GM13976 (cell line): ENCODE measurements at regions not wholly inside any gene's neighbourhood (a gene's known extent, or its start where the extent isn't known, plus 50 kb on each side); places are given as distances from the start of the nearest gene placed in this dataset.

ENCODE experiments used
- DNase-seq: peaks from one replicate; pipeline ENCODE4 v3.0.0; 2012; ENCODE audit warnings: low spot score
- in situ Hi-C: fragments of 300-500 bp; cut with MboI; formaldehyde crosslinking; loops from one replicate; pipeline ENCODE4 v1.12.0; 2022; ENCODE audit warnings: low sequenced_read_pairs, mixed read lengths, inconsistent platforms; ENCODE audit not compliant: unreplicated experiment
- TF ChIP-seq, protein P1 (sequence below): IDR thresholded peaks from 2 replicates; pipeline ENCODE4 v1.5.1; 2012; ENCODE audit warnings: borderline replicate concordance, mild to moderate bottlenecking; ENCODE audit not compliant: insufficient read depth; ENCODE audit errors: extremely low read depth, missing control alignments, control extremely low read depth

DNA sequence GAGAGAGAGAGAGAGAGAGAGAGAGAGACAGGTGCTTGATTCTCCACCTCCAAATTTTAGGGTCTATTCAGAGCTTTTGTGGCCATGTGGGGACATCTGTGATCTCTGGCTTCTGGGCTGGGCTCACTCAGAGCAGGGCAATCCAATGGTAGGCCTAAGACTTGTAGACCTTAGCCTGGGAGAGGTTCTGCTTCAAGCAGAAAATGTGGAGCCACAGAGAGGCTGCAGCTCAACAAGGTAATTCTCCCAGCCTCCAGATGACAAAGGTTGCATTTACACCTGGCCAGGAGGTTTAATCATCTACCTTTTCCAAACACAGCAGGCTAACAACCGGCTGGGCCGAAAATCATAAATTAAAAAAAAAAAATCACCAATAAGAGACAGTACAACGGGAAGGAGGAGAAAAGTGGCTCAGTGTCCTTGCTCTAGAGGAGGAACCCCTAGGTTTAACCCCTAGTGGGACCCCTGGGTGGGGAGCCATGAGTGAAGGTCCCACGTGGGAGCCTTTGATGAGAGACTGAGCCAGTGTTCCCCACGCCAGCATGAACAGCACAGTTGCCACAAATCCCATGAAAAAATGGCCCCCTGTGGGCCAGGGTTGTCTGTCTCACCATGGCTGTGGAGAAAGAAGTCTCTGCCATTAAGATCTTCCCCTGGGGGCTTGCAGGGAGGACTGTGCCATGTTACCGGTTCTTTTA, 124.0 kb upstream of the GATA6 start:
- in situ Hi-C loops = no loop called here
- TF ChIP-seq, protein P1, sequence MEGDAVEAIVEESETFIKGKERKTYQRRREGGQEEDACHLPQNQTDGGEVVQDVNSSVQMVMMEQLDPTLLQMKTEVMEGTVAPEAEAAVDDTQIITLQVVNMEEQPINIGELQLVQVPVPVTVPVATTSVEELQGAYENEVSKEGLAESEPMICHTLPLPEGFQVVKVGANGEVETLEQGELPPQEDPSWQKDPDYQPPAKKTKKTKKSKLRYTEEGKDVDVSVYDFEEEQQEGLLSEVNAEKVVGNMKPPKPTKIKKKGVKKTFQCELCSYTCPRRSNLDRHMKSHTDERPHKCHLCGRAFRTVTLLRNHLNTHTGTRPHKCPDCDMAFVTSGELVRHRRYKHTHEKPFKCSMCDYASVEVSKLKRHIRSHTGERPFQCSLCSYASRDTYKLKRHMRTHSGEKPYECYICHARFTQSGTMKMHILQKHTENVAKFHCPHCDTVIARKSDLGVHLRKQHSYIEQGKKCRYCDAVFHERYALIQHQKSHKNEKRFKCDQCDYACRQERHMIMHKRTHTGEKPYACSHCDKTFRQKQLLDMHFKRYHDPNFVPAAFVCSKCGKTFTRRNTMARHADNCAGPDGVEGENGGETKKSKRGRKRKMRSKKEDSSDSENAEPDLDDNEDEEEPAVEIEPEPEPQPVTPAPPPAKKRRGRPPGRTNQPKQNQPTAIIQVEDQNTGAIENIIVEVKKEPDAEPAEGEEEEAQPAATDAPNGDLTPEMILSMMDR = no peak
- DNase-seq = no peak

DNA sequence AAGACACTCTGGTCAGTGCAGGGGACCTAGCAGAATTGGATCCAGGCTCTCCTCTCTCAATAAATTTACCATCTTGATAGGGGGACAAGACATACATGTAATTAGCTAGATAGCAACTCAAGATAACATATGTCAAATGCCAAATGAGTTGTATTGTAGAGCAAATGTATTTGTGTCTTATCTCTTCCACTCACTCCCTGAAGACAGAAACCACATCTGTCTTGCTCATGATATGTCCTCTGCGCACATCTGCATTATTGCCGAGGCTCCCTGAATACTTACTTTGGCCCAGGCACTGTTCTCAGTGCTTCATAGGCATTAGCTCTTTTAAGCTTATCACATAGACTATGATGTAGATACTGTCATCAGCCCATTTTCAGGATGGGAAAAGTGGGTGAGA, 122.9 kb upstream of the GATA6 start:
- in situ Hi-C loops = no loop called here
- TF ChIP-seq, protein P1 = no peak
- DNase-seq = no peak

DNA sequence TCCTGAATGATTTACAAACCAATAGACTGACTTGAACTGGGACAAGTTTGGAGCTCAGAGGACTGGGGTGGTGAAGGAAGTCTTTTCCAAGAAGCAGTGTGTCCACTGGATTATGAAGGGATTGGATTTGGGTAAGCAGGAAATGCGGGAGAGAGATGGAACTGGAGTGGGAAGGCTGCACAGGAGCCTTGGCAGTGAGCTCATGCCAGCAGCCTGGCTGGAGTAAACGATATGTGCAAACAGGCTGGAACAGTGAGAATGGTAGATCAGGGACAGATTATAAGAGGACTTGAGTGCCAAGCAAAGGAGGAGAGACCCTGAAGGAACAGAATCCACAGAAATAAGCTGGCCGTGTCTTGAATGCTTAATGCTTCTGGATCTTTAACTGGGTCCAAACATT, 121.9 kb upstream of the GATA6 start:
- TF ChIP-seq, protein P1 = no peak
- in situ Hi-C loops = no loop called here
- no peak for DNase-seq

DNA sequence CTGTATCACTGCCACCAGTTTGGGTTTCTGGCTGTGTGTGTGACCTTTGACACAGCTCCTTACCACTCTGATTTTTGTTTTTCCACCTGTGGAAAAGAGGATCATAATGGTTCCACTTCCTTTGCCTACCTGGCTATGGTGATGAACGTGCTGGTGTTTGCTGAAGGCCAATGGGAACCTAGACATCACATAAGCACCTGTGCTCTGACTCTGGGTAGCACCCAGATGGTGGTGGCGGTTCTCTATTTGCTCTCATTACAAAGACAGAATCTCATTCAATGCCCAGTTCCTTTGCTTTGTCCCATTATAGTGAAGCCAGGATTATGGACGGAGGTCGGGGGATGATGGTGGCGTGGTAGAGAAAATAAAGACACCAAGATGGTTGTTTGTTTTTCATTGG, 121.2 kb upstream of the GATA6 start:
- DNase-seq = no peak
- in situ Hi-C loops = no loop called here
- TF ChIP-seq, protein P1 = no peak

DNA sequence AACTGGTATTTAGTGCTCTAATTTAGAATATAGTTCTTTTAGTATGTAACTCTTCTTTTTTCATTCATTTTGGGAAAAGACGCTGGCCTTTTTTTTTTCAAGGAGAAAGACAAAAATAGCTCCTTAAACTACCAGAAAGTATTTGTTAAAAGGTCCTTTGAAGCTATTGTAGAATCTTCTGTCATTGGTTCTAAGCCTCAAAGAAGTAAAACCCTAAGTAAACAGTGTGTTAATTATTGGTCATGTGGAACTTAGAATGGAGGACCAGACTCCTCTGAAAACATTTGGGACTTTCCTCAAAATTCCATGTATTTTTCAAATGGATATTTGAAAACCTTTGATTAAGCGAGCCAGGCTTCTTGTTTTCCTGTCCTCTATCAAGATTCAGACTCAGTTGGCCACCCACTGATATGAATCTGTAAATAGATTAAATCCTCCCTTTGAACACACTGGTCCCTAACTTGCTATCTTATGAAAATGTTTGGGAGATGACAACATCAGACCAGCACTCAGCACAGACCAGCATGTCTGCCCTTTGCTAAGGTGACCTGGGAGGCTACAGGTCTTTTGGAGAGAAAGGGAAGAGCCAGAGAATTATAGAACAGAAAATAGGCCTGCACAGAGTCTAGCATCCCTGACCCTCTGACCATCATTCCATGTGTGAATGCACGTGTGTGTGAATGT, 120.3 kb upstream of the GATA6 start:
- DNase-seq = no peak
- in situ Hi-C loops = no loop called here
- TF ChIP-seq, protein P1 = no peak

DNA sequence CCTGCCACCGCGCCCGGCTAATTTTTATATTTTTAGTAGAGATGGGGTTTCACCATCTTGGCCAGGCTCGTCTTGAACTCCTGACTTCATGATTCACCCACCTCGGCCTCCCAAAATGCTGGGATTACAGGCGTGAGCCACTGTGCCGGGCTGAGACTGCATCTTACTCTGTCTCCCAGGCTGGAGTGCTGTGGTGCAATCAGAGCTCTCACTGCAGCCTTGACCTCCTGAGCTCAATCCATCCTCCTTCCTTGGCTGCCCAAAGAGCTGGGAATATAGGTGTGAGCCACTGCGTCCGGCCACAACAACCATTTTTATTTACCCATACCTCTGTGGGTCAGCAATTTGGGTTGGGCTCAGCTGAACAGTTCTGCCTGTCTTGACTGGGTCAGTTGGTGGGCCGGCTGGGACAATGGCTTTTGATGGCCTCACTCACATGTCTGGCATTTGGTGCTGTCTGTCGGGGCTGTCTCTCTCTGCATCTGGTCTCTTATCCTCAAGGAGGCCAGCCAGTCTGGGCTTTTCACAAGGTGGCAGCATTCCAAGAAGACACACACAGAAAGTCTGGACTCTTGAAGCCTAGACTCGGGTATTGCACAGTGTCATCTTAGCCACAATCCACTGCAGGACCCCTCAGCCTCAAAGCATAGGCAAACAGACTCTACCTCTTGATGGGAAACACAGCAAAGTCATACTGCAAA, 116.8 kb upstream of the GATA6 start:
- no peak for DNase-seq
- TF ChIP-seq, protein P1 = no peak
- in situ Hi-C loops = no loop called here
